HepG2 (cell line): ENCODE measurements at regions not wholly inside any gene's neighbourhood (a gene's known extent, or its start where the extent isn't known, plus 50 kb on each side); places are given as distances from the start of the nearest gene placed in this dataset.

Experiments
- ATAC-seq: fragments of 200-7000 bp; cut with Tn5 transposase; 3 replicates; pipeline ENCODE4 v1.9.1; 2020; ENCODE audit warnings: mild to moderate bottlenecking, moderate library complexity
- BruUV-seq: library from RNA; stranded (reverse); fragments of 400-500 nt; replicated peaks from 2 replicates; lab custom pipeline; 2021; lab: Mats Ljungman, UMichigan
- CTCF ChIA-PET: fragments of 300-600 bp; formaldehyde crosslinking; extraction: SDS; loops from one replicate; lab custom pipeline; 2021; ENCODE audit warnings: low total read pairs, inconsistent platforms, low intra/inter-chr PET ratio; lab: Yijun Ruan, JAX
- POLR2A ChIA-PET: fragments of 350-600 bp; sonication (Branson Sonifier 250); formaldehyde crosslinking; loops from one replicate; lab custom pipeline; 2020; ENCODE audit warnings: antibody characterized with exemption, inconsistent platforms; lab: Yijun Ruan, JAX
- DNase-seq: peaks from one replicate; pipeline ENCODE4 v3.0.0-alpha.2; 2015; ENCODE audit warnings: low spot score
- FAIRE-seq: peaks from 3 replicates; lab custom pipeline; 2011; peaks lifted over from hg19 to GRCh38; lab: Jason Lieb, UNC
- H2AFZ ChIP-seq: one replicate; pipeline ENCODE4 v1.6.1; 2011; ENCODE audit warnings: low read length, inconsistent platforms
- H3K27ac ChIP-seq: fragments of 300-600 bp; 3 replicates; pipeline ENCODE4 v1.8.0; 2011; ENCODE audit warnings: mixed run types, mild to moderate bottlenecking, mixed read lengths, low read length, inconsistent platforms; ENCODE audit not compliant: insufficient read depth; ENCODE audit errors: extremely low read length
- H3K27me3 ChIP-seq, 2 experiments: fragments of 200-600 bp in 1 of 2; 2 replicates in 1 of 2; 3 replicates in 1 of 2; pipeline versions ENCODE4 v1.6.0 to v1.8.0; 2011; ENCODE audit warnings: low read length in 2 of 2, mild to moderate bottlenecking in 2 of 2, moderate library complexity in 2 of 2, inconsistent platforms in 1 of 2; ENCODE audit not compliant: insufficient read depth in 2 of 2, control insufficient read depth in 1 of 2
- H3K36me3 ChIP-seq, 2 experiments: fragments of 200-600 bp in 1 of 2; replicated peaks in 1 of 2; 2 replicates in 1 of 2; 3 replicates in 1 of 2; pipeline versions ENCODE4 v1.5.1 to v1.8.0; 2011; ENCODE audit warnings: low read length in 2 of 2, inconsistent platforms in 1 of 2; ENCODE audit not compliant: insufficient read depth in 2 of 2, control insufficient read depth in 1 of 2
- H3K4me1 ChIP-seq: 2 replicates; pipeline ENCODE4 v1.5.1; 2012; ENCODE audit warnings: low read length, inconsistent platforms; ENCODE audit not compliant: insufficient read depth
- H3K4me2 ChIP-seq: 2 replicates; pipeline ENCODE4 v1.6.0; 2011; ENCODE audit warnings: low read depth, low read length, inconsistent platforms
- H3K4me3 ChIP-seq, 3 experiments: fragments of 200-600 bp in 1 of 3; sonication (generic), shearing (Covaris generic) in 1 of 3; replicated peaks in 1 of 3; 2 replicates each; pipeline ENCODE4 v1.5.1; 2011 to 2016; ENCODE audit warnings: low read length in 3 of 3, inconsistent platforms in 2 of 3, low read depth in 2 of 3, mild to moderate bottlenecking in 2 of 3, control low read depth in 1 of 3, mixed read lengths in 1 of 3; ENCODE audit not compliant: insufficient read depth in 1 of 3
- H3K79me2 ChIP-seq: one replicate; pipeline ENCODE4 v1.6.1; 2011; ENCODE audit warnings: low read length, inconsistent platforms; ENCODE audit not compliant: insufficient read depth
- H3K9ac ChIP-seq: 2 replicates; pipeline ENCODE4 v1.6.0; 2011; ENCODE audit warnings: mild to moderate bottlenecking, low read depth, low read length, inconsistent platforms; ENCODE audit not compliant: insufficient read depth
- H3K9me3 ChIP-seq: 2 replicates; pipeline ENCODE4 v1.5.1; 2012; ENCODE audit warnings: mild to moderate bottlenecking, low read length
- H4K20me1 ChIP-seq: 2 replicates; pipeline ENCODE4 v1.6.0; 2011; ENCODE audit warnings: inconsistent platforms, mild to moderate bottlenecking, low read length, moderate library complexity; ENCODE audit not compliant: insufficient read depth
- IRF1 ChIP-seq: sonication (generic); formaldehyde crosslinking; IDR thresholded peaks from 2 replicates; pipeline ENCODE4 v1.4.0; 2020; ENCODE audit warnings: low read depth, mild to moderate bottlenecking, missing genetic modification reagents
- IRF2 ChIP-seq: IDR thresholded peaks from 2 replicates; pipeline ENCODE4 v1.6.1; 2018; ENCODE audit warnings: missing genetic modification reagents, missing compliant biosample characterization
- ZBTB3 ChIP-seq: sonication (generic); formaldehyde crosslinking; IDR thresholded peaks from 2 replicates; pipeline ENCODE4 v1.4.0; 2020; ENCODE audit warnings: low read depth, mild to moderate bottlenecking, moderate library complexity, missing genetic modification reagents, borderline replicate concordance
- ZNF709 ChIP-seq: sonication (generic); formaldehyde crosslinking; IDR thresholded peaks from 2 replicates; pipeline ENCODE4 v1.5.0; 2020; ENCODE audit warnings: mild to moderate bottlenecking, missing genetic modification reagents
- ZNF850 ChIP-seq: sonication (generic); formaldehyde crosslinking; conservative IDR thresholded peaks from 2 replicates; pipeline ENCODE4 v1.9.0; 2021; ENCODE audit warnings: mild to moderate bottlenecking, missing genetic modification reagents
- ZNF891 ChIP-seq: sonication (generic); formaldehyde crosslinking; IDR thresholded peaks from 2 replicates; pipeline ENCODE4 v1.5.0; 2020; ENCODE audit warnings: mild to moderate bottlenecking, missing genetic modification reagents
- WGBS: methylation state at CpG from one replicate; pipeline ENCODE4 v1.1.6; 2017; ENCODE audit warnings: low lambda C conversion rate; 5-methylcytosine and 5-hydroxymethylcytosine counted together
- in situ Hi-C: cut with HindIII; loops from 2 replicates; pipeline ENCODE4 v1.10.0; 2017; ENCODE audit warnings: low pct_unique_long_range_greater_than_20kb; ENCODE audit not compliant: extremely low pct_ligation_motif_present
- intact Hi-C: fragments of 100-400 bp; cut with micrococcal nuclease; formaldehyde crosslinking; loops from one replicate; pipeline ENCODE4 v1.10.0; 2022; ENCODE audit not compliant: unreplicated experiment

DNA sequence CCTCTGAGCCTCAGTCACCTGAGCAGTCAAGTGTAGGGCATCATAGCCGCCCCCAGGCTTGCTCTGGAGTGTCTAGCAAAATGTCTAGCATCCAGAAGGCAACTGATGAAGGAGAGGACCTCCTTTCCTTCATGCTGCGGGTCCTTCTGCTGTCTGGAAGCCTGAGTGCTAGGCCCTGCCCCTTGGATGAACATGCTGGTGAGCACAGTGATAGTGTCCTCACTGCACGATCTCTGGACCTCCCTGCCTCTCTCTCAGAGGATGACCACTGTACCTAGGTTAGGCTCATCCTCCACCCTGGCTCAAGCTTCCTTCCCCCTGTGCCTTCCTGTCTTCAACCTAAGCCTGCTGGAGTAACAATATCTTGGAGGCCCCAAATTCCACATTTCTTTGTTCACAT is 128.6 kb downstream of the TENT5C start (continued):
- TF ChIP-seq IRF1 (CRISPR knock-in tag) (no peak), ZBTB3 (CRISPR knock-in tag) (no peak), ZNF891 (CRISPR knock-in tag) (no peak), ZNF709 (CRISPR knock-in tag) (no peak)

- ATAC-seq, result no peak
- Histone ChIP-seq H3K4me1 (0 out of 2 replicates have a peak, but pooled peaks cover 5% of the 10 kb centered on the region), H3K9ac (no peak overlapping the region), H4K20me1 (no peaks in the 10 kb centered on the region), H3K9me3 (no peaks in the 10 kb centered on the region; the same call in 1 of the 2 replicates), H3K27me3 (no peaks in the 10 kb centered on the region), H3K27ac (no peak overlapping the region), H3K4me3 (peak overlapping the region; percentile 23 to 64 (median 24); a peak in 5 of 6 replicates), H3K4me2 (peak overlapping the region; percentile 64), H3K36me3 (no peaks in the 10 kb centered on the region), H2AFZ (peak overlapping the region; percentile 57), H3K79me2 (no peaks in the 10 kb centered on the region)
- intact Hi-C loops (no loop called here), in situ Hi-C loops (loop anchor here (10.0 kb wide), 1 partner anchor 201 kb away; no protein-coding TSS in a partner anchor)
- TF ChIP-seq ZNF850 (CRISPR knock-in tag), result no peak
- TF ChIP-seq IRF2 (CRISPR knock-in tag), result peak; percentile 99
- TF ChIP-seq IRF1 (CRISPR knock-in tag), result peak; percentile 87; the same call in 1 of the 2 replicates
- ChIA-PET POLR2A (no interaction called here), CTCF (no interaction called here)
- BruUV-seq, result no TSS peak
- 2% methylated on average over 2 of the region's 2 CpGs for WGBS
- DNase-seq, result peak; percentile 10
- FAIRE-seq, result no peak
Observed at GRCh38 chr1:117735045-117735992, 129.5 kb downstream of the TENT5C start.
